Panc1 (cell line): ENCODE measurements at regions not wholly inside any gene's neighbourhood (a gene's known extent, or its start where the extent isn't known, plus 50 kb on each side); places are given as distances from the start of the nearest gene placed in this dataset.

Source experiments
- ATAC-seq: fragments of 200-7000 bp; cut with Tn5 transposase; 2 replicates; pipeline ENCODE4 v1.9.1; 2020; ENCODE audit warnings: mild to moderate bottlenecking, moderate library complexity
- BruUV-seq: library from RNA; stranded (reverse); fragments of 400-500 nt; replicated peaks from 2 replicates; lab custom pipeline; 2021; lab: Mats Ljungman, UMichigan
- CTCF ChIA-PET: fragments of 300-600 bp; sonication (Branson Sonifier 250); formaldehyde crosslinking; loops from one replicate; lab custom pipeline; 2022; ENCODE audit warnings: antibody characterized with exemption; lab: Charles Lee
- POLR2A ChIA-PET: fragments of 300-600 bp; sonication (Branson Sonifier 250); formaldehyde crosslinking; loops from one replicate; lab custom pipeline; 2022; ENCODE audit warnings: antibody characterized with exemption; lab: Charles Lee
- DNase-seq: peaks from one replicate; pipeline ENCODE4 v3.0.0-alpha.2; 2010; ENCODE audit warnings: low read depth, low spot score
- H3K27ac ChIP-seq: 2 replicates; pipeline ENCODE4 v1.5.1; 2011; ENCODE audit warnings: mild to moderate bottlenecking, low read length, inconsistent platforms
- H3K27me3 ChIP-seq: fragments of 200-500 bp; sonication (Bioruptor generic); 2 replicates; pipeline ENCODE4 v1.6.0; 2014; ENCODE audit warnings: low read length, inconsistent platforms; ENCODE audit not compliant: control insufficient read depth, insufficient read depth
- H3K36me3 ChIP-seq: fragments of 200-500 bp; sonication (Bioruptor generic); 2 replicates; pipeline ENCODE4 v1.5.1; 2014; ENCODE audit warnings: inconsistent platforms, mild to moderate bottlenecking, low read length, moderate library complexity; ENCODE audit not compliant: control insufficient read depth, insufficient read depth
- H3K4me1 ChIP-seq: 2 replicates; pipeline ENCODE4 v1.5.1; 2011; ENCODE audit warnings: inconsistent platforms, mild to moderate bottlenecking, low read length, moderate library complexity; ENCODE audit not compliant: control insufficient read depth, insufficient read depth
- H3K4me3 ChIP-seq, 2 experiments: 2 replicates each; pipeline ENCODE4 v1.5.1; 2011 to 2012; ENCODE audit warnings: low read depth in 2 of 2, low read length in 2 of 2, mild to moderate bottlenecking in 2 of 2, inconsistent platforms in 1 of 2, moderate library complexity in 1 of 2
- H3K9me3 ChIP-seq: fragments of 200-500 bp; sonication (Bioruptor generic); 2 replicates; pipeline ENCODE4 v1.5.1; 2014; ENCODE audit warnings: low read depth, mild to moderate bottlenecking, inconsistent platforms, low read length, moderate library complexity; ENCODE audit not compliant: control insufficient read depth, insufficient read depth
- POLR2AphosphoS5 ChIP-seq: IDR thresholded peaks from 2 replicates; pipeline ENCODE4 v1.6.1; 2012; ENCODE audit warnings: mild to moderate bottlenecking, low read depth, low read length, moderate library complexity
- REST ChIP-seq, 2 experiments: IDR thresholded peaks; 2 replicates each; pipeline ENCODE4 v1.6.1; 2011 to 2012; ENCODE audit warnings: low read depth in 2 of 2, control low read depth in 1 of 2, low read length in 1 of 2, mild to moderate bottlenecking in 1 of 2, moderate library complexity in 1 of 2; ENCODE audit not compliant: insufficient read depth in 1 of 2
- SIN3A ChIP-seq: IDR thresholded peaks from 2 replicates; pipeline ENCODE4 v1.6.1; 2012; ENCODE audit warnings: low read depth, mild to moderate bottlenecking, low read length, moderate library complexity, borderline replicate concordance; ENCODE audit not compliant: insufficient read depth
- TCF7L2 ChIP-seq: IDR thresholded peaks from 2 replicates; pipeline ENCODE4 v1.6.1; 2011; ENCODE audit warnings: mild to moderate bottlenecking, low read depth, low read length, inconsistent platforms
- in situ Hi-C: cut with HindIII; loops from 2 replicates; pipeline ENCODE4 v1.10.0; 2016; ENCODE audit warnings: low sequenced_read_pairs, low pct_unique_long_range_greater_than_20kb
- intact Hi-C: fragments of 100-400 bp; cut with micrococcal nuclease; formaldehyde crosslinking; loops from one replicate; pipeline ENCODE4 v1.10.0; 2022; ENCODE audit not compliant: unreplicated experiment
- TF ChIP-seq, protein P1 (sequence below): fragments of 450-650 bp; IDR thresholded peaks from 2 replicates; pipeline ENCODE4 v1.5.1; 2017; ENCODE audit warnings: mild to moderate bottlenecking

DNA sequence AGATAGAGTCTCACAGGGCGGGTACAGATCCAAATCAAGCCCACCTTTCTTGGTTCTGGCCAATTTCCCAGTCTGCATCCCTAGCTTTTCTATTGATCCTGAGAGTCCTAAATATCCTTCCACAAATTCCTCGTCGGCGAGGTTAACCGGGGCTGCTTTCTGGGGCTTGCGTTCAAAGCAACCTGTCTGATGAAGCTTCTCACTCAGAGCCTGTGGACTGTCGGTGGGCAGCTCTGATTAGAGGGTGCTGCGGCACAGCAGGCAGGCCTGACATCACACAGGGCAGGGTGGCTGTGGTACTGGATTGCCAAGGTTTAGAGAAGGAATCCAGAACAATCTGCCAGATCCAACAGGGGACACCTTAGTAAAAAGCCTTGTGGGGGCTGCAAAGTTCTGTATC is 338.0 kb upstream of the ZMIZ1 start:
- Histone ChIP-seq H3K4me3 (no peak overlapping the region), H3K36me3 (no peaks in the 10 kb centered on the region), H3K27me3 (peaks cover 13% of the 10 kb centered on the region), H3K27ac (no peak overlapping the region), H3K4me1 (no peaks in the 10 kb centered on the region), H3K9me3 (no peaks in the 10 kb centered on the region)
- BruUV-seq: no TSS peak
- ATAC-seq: no peak
- TF ChIP-seq POLR2AphosphoS5 (no peak), SIN3A (no peak), TCF7L2 (no peak), REST (IDR thresholded peaks at IDR 0.05; ENCODE audit: insufficient read depth in 1 of 2, low read depth in 2 of 2, low read length in 1 of 2) (no peak)
- TF ChIP-seq, protein P1, sequence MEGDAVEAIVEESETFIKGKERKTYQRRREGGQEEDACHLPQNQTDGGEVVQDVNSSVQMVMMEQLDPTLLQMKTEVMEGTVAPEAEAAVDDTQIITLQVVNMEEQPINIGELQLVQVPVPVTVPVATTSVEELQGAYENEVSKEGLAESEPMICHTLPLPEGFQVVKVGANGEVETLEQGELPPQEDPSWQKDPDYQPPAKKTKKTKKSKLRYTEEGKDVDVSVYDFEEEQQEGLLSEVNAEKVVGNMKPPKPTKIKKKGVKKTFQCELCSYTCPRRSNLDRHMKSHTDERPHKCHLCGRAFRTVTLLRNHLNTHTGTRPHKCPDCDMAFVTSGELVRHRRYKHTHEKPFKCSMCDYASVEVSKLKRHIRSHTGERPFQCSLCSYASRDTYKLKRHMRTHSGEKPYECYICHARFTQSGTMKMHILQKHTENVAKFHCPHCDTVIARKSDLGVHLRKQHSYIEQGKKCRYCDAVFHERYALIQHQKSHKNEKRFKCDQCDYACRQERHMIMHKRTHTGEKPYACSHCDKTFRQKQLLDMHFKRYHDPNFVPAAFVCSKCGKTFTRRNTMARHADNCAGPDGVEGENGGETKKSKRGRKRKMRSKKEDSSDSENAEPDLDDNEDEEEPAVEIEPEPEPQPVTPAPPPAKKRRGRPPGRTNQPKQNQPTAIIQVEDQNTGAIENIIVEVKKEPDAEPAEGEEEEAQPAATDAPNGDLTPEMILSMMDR: no peak
- intact Hi-C loops (no loop called here), in situ Hi-C loops (no loop called here)
- ChIA-PET POLR2A (no interaction called here), CTCF (no interaction called here)
- DNase-seq: no peak

GRCh38 chr10:78731675-78732074 is 337.1 kb upstream of the ZMIZ1 start:
- intact Hi-C loops (no loop called here), in situ Hi-C loops (no loop called here)
- ATAC-seq: 0 out of 2 replicates have a peak, but pooled peaks have one; percentile 50
- CTCF ChIA-PET: no interaction called here
- no peak for DNase-seq
- Histone ChIP-seq H3K4me1 (no peaks in the 10 kb centered on the region), H3K4me3 (no peak overlapping the region), H3K36me3 (no peaks in the 10 kb centered on the region), H3K27me3 (peaks cover 17% of the 10 kb centered on the region), H3K9me3 (no peaks in the 10 kb centered on the region), H3K27ac (no peak overlapping the region)
- TF ChIP-seq, protein P1: no peak
- TF ChIP-seq SIN3A: no peak
- no peak for TF ChIP-seq POLR2AphosphoS5
- no peak for TF ChIP-seq REST (IDR thresholded peaks at IDR 0.05; ENCODE audit: insufficient read depth in 1 of 2, low read depth in 2 of 2, low read length in 1 of 2)
- TF ChIP-seq TCF7L2: no peak
- POLR2A ChIA-PET: no interaction called here
- BruUV-seq: no TSS peak
